ENCODE measurements at regions not wholly inside any gene's neighbourhood (a gene's known extent, or its start where the extent isn't known, plus 50 kb on each side); places are given as distances from the start of the nearest gene placed in this dataset.

DNA sequence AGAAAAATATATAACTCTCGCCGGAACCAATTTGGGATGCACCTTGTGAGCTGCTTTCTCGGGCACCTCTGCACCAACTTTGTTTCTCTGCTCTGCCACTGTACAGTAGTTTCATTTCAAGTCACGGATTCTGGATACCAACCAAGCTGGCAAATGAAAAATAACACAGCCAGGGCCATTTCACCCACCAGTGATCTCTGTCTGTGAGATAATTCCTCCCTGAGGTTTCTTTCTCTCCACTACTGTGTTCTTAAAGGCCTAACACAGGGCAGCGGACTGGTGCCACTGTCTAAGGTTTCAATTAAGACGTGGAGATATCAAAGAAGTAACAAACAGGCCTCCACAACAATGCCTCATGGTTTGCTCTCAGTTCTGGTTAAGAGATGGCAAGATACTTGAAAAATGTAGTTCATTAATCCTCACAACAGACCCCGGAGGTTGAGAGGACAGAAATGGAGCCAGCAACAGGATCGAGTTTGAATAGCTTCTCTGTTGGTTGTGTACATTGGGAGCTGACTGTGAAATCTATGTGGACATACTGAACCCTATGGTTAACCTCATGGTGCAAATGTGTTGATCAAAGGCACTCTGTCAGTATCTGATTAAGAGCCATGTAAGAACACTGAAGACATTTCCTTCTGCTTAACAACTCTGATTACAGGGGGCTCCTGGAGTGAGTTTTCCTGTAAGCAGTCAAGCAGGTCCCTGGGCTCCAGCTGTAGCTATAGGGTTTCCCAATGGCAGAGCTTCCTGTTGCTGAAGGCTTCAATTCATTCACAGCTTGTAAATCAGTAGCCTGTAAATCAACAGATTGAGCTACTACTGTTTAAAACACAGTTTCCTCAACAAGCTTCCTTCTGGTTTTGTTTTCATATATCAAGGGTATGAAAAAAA, 470.5 kb downstream of the EPHA3 start:
- peaks cover 13% of the 10 kb centered on the region for H3K4me1 Mint-ChIP-seq
- no peak for TF ChIP-seq CTCF (IDR thresholded peaks at IDR 0.05; ENCODE audit: unreplicated experiment)
- no peaks in the 10 kb centered on the region for H3K36me3 Mint-ChIP-seq
- no peaks in the 10 kb centered on the region for H3K27me3 Mint-ChIP-seq (ENCODE audit: low read depth)
- H3K4me3 Mint-ChIP-seq: no peak overlapping the region
- no peak for DNase-seq (ENCODE audit: low spot score in 2 of 2, unreplicated experiment in 2 of 2)
- H3K27ac Mint-ChIP-seq: no peak overlapping the region
- no peaks in the 10 kb centered on the region for H3K9me3 Mint-ChIP-seq

DNA sequence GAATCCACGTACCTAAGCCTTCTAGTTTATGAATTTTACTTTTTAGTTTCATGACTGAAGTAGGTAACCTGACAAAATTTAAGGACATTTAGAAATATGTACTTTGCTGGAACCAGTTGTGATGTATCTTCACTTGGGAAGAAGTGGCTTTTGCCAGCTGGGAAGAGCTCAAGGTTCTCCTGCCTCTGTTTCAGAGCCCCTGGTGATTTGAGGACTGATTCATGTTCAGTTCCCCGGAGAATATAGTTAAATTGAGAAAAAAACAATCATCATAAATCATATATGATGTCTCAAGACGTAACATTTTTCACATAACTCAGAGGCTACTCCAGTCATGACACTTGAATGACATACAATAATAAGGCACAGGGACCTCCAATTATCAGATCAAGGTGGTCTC, 473.4 kb downstream of the EPHA3 start:
- Mint-ChIP-seq H3K9me3 (no peaks in the 10 kb centered on the region), H3K27ac (no peak overlapping the region), H3K4me3 (no peak overlapping the region), H3K27me3 (ENCODE audit: low read depth) (no peaks in the 10 kb centered on the region), H3K36me3 (no peaks in the 10 kb centered on the region), H3K4me1 (peaks cover 13% of the 10 kb centered on the region)
- no peak for DNase-seq (ENCODE audit: low spot score in 2 of 2, unreplicated experiment in 2 of 2)
- TF ChIP-seq CTCF (IDR thresholded peaks at IDR 0.05; ENCODE audit: unreplicated experiment): no peak

GRCh38 chr3:89584398-89584797, 477.0 kb downstream of the EPHA3 start:
- Mint-ChIP-seq H3K4me3 (no peak overlapping the region), H3K9me3 (peaks cover 4% of the 10 kb centered on the region), H3K27ac (no peak overlapping the region), H3K36me3 (no peaks in the 10 kb centered on the region), H3K4me1 (no peaks in the 10 kb centered on the region), H3K27me3 (ENCODE audit: low read depth) (no peaks in the 10 kb centered on the region)
- TF ChIP-seq CTCF (IDR thresholded peaks at IDR 0.05; ENCODE audit: unreplicated experiment): no peak
- DNase-seq (ENCODE audit: low spot score in 2 of 2, unreplicated experiment in 2 of 2): no peak

DNA sequence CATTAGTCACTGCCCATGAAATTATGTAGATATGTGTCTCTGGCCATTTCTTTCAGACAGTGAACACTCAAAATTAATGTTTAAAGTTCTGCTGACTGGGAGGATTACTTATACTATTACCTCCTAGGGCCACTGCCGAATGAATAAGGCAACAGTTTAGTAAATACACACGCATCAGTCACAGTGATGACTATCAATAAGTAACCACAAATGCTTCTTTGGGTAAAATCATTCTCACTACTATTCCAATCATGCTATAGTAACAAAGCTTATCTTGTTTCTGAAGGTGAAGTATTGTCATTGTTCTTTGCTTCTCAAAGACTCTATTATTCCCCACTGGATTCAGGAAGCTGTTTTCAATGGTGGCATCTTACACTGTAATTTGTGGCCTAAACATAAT, 478.8 kb downstream of the EPHA3 start:
- no peaks in the 10 kb centered on the region for H3K4me1 Mint-ChIP-seq
- H3K27ac Mint-ChIP-seq: no peak overlapping the region
- no peaks in the 10 kb centered on the region for H3K27me3 Mint-ChIP-seq (ENCODE audit: low read depth)
- no peaks in the 10 kb centered on the region for H3K36me3 Mint-ChIP-seq
- TF ChIP-seq CTCF (IDR thresholded peaks at IDR 0.05; ENCODE audit: unreplicated experiment): no peak
- H3K4me3 Mint-ChIP-seq: no peak overlapping the region
- DNase-seq (ENCODE audit: low spot score in 2 of 2, unreplicated experiment in 2 of 2): no peak
- peaks cover 4% of the 10 kb centered on the region for H3K9me3 Mint-ChIP-seq

DNA sequence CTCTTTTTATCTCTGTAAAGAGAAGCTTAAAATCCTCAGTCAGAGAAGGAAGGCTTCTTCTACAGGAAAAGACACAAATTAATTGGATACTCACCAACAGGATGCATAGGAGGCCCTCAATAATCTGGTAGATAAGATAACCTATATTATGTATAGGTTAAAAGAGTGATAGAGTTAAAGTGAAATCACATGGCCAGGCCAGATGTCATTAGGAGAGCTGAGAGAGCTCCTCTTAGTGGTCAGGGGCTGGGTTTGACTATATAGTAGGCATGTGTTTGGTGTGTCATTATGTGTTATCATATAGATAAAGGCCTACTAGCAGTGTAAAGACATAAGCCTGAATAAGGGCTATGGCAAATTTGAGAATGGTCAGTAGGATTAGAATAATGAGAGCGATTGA, 479.3 kb downstream of the EPHA3 start:
- Mint-ChIP-seq H3K4me3 (no peak overlapping the region), H3K36me3 (no peaks in the 10 kb centered on the region), H3K27me3 (ENCODE audit: low read depth) (no peaks in the 10 kb centered on the region), H3K27ac (no peak overlapping the region), H3K4me1 (no peaks in the 10 kb centered on the region), H3K9me3 (peaks cover 4% of the 10 kb centered on the region)
- no peak for DNase-seq (ENCODE audit: low spot score in 2 of 2, unreplicated experiment in 2 of 2)
- TF ChIP-seq CTCF (IDR thresholded peaks at IDR 0.05; ENCODE audit: unreplicated experiment): no peak
